Breast epithelium (tissue), 4 donors: ENCODE measurements at regions not wholly inside any gene's neighbourhood (a gene's known extent, or its start where the extent isn't known, plus 50 kb on each side); places are given as distances from the start of the nearest gene placed in this dataset.

Source experiments
- DNase-seq, 2 donors: peaks; one replicate each; pipeline ENCODE4 v3.0.0-alpha.2; 2019; ENCODE audit warnings: low spot score in 2 of 2
- H3K27ac ChIP-seq, 2 donors: fragments of 200-600 bp; sonication (generic) in 1 of 2; one replicate each; pipeline ENCODE4 v1.5.1; 2016 to 2019; ENCODE audit warnings: mild to moderate bottlenecking in 1 of 2
- H3K27me3 ChIP-seq, 2 donors: fragments of 200-600 bp; sonication (generic) in 1 of 2; one replicate each; pipeline versions ENCODE4 v1.5.1 to v1.6.0; 2017 to 2019; ENCODE audit warnings: control low read depth in 1 of 2, mild to moderate bottlenecking in 1 of 2
- H3K36me3 ChIP-seq: fragments of 200-600 bp; one replicate; pipeline ENCODE4 v1.5.1; 2019
- H3K4me1 ChIP-seq, 2 donors: fragments of 200-600 bp; sonication (generic); one replicate each; pipeline ENCODE4 v1.5.1; 2016 to 2019; ENCODE audit warnings: control low read depth in 1 of 2
- H3K4me3 ChIP-seq, 3 donors: fragments of 200-600 bp; sonication (generic); 1 replicate in 2 of 3; 2 replicates in 1 of 3; pipeline ENCODE4 v1.5.1; 2016 to 2019; ENCODE audit warnings: mild to moderate bottlenecking in 3 of 3, moderate library complexity in 2 of 3
- H3K9me3 ChIP-seq, 2 donors: fragments of 200-600 bp; sonication (generic) in 1 of 2; one replicate each; pipeline ENCODE4 v1.5.1; 2016 to 2019; ENCODE audit warnings: control low read depth in 1 of 2
- POLR2A ChIP-seq: fragments of 450-650 bp; IDR thresholded peaks from one replicate; pipeline ENCODE4 v1.6.1; 2016; ENCODE audit warnings: antibody characterized with exemption, mild to moderate bottlenecking, moderate library complexity
- POLR2AphosphoS5 ChIP-seq, 3 donors: sonication (generic); formaldehyde crosslinking; IDR thresholded peaks; one replicate each; pipeline ENCODE4 v1.6.1; 2017; ENCODE audit warnings: antibody characterized with exemption in 3 of 3
- intact Hi-C: fragments of 100-400 bp; cut with DNase I; formaldehyde crosslinking; loops from one replicate; pipeline ENCODE4 v1.15.1; 2023; ENCODE audit warnings: low total_unique reads
- TF ChIP-seq, protein P1 (sequence below), 3 donors: fragments of 450-650 bp; IDR thresholded peaks; one replicate each; pipeline ENCODE4 v1.5.1; 2016 to 2017; ENCODE audit warnings: antibody characterized with exemption in 3 of 3, mild to moderate bottlenecking in 3 of 3, moderate library complexity in 3 of 3

DNA sequence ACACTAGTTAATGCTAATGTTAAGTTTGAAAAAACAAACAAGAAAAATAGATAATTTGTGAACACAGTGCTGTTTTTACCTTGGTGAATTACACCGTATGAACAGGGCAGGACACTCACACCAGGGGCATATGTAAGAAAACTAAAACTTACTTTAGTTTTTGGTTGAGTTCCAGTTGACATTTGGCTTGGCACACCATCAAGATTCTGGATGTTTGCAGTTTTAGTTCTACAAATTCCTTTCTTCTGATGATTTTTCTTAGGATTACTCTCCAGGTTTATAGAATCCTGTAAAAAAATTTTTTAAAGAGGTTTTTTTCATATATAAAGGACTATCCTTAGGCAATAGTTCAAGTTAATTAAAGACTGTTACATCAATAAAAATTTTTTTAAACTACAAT lies 238.5 kb upstream of the STARD13 start:
- no peak for DNase-seq
- Histone ChIP-seq H3K4me3 (no peak overlapping the region), H3K4me1 (peaks cover 0 to 4% of the 10 kb centered on the region in 2 donors), H3K27me3 (no peaks in the 10 kb centered on the region), H3K9me3 (no peaks in the 10 kb centered on the region), H3K27ac (no peak overlapping the region), H3K36me3 (no peaks in the 10 kb centered on the region)
- TF ChIP-seq POLR2A (no peak), POLR2AphosphoS5 (IDR thresholded peaks at IDR 0.05) (no peak)
- TF ChIP-seq, protein P1, sequence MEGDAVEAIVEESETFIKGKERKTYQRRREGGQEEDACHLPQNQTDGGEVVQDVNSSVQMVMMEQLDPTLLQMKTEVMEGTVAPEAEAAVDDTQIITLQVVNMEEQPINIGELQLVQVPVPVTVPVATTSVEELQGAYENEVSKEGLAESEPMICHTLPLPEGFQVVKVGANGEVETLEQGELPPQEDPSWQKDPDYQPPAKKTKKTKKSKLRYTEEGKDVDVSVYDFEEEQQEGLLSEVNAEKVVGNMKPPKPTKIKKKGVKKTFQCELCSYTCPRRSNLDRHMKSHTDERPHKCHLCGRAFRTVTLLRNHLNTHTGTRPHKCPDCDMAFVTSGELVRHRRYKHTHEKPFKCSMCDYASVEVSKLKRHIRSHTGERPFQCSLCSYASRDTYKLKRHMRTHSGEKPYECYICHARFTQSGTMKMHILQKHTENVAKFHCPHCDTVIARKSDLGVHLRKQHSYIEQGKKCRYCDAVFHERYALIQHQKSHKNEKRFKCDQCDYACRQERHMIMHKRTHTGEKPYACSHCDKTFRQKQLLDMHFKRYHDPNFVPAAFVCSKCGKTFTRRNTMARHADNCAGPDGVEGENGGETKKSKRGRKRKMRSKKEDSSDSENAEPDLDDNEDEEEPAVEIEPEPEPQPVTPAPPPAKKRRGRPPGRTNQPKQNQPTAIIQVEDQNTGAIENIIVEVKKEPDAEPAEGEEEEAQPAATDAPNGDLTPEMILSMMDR (IDR thresholded peaks at IDR 0.05): no peak
- intact Hi-C loops: no loop called here

DNA sequence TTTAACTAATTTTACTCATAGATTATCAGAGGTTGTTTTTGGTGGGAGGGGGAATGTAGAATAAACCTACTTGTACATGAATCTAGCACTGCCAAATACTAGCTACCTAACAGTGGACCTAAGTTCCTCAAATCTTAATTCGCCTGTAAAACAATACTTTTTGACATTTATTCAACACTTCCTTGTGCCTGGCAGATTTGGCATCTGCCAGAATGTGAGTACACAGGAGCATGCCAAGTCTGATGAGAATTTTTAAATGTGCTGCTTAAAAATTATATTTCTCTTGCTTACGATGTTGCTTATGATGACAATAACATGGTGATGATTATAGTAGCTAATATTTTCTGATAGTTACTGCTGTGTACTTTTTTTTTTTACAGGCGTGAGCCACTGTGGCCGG lies 240.2 kb upstream of the STARD13 start:
- intact Hi-C loops: no loop called here
- H3K4me3 ChIP-seq: no peak overlapping the region

DNA sequence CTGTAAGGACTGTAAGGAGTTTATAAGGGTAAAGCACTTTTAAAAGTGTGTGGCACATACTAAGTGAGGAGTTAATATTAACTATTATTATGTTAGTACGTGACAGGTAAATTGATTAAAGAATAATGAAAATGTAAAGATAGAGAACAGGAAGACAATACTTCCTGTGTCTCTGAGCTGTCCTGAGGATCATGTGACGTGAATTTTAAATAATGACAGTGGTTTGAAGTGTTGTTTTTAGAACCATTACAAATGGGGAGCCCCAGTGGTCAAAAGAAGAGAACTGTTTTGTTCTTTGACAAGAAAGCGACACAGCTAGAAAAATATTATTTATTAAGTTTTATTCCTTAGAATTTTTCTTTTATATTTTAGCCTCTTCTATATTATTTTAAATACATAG lies 241.2 kb upstream of the STARD13 start:
- TF ChIP-seq POLR2AphosphoS5 (IDR thresholded peaks at IDR 0.05) (no peak), POLR2A (no peak)
- TF ChIP-seq, protein P1 (IDR thresholded peaks at IDR 0.05): no peak
- Histone ChIP-seq H3K4me3 (no peak overlapping the region), H3K27me3 (no peaks in the 10 kb centered on the region), H3K36me3 (no peaks in the 10 kb centered on the region), H3K9me3 (no peaks in the 10 kb centered on the region), H3K27ac (no peak overlapping the region), H3K4me1 (peaks cover 0 to 4% of the 10 kb centered on the region in 2 donors)
- intact Hi-C loops: no loop called here
- no peak for DNase-seq

More for the DNA sequence above, 240.2 kb upstream of the STARD13 start:
- Histone ChIP-seq H3K4me1 (peaks cover 0 to 4% of the 10 kb centered on the region in 2 donors), H3K9me3 (no peaks in the 10 kb centered on the region), H3K36me3 (no peaks in the 10 kb centered on the region), H3K27me3 (no peaks in the 10 kb centered on the region), H3K27ac (no peak overlapping the region)
- no peak for TF ChIP-seq POLR2AphosphoS5 (IDR thresholded peaks at IDR 0.05)
- no peak for TF ChIP-seq POLR2A
- TF ChIP-seq, protein P1 (IDR thresholded peaks at IDR 0.05): no peak
- no peak for DNase-seq

DNA sequence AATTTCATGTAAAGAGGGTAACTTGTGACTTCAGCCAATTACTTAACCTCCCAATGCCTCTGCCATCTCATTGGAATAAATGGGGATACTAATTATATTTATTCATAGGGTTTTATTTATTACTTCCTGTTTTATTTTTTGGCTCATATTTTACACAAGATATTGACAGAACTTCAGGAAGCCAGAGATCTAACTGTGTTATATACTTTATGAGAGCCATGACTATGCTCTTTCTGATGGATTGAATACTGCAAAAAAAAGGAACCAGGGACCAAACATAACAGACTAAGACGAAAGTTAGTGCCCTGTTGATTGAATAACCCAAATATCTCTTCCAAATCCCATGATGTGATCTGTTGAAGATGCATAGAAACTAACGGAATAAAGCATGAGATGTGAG lies 243.3 kb upstream of the STARD13 start:
- intact Hi-C loops: no loop called here
- H3K36me3 ChIP-seq: no peaks in the 10 kb centered on the region
- H3K4me1 ChIP-seq: peaks cover 0 to 4% of the 10 kb centered on the region in 2 donors
- no peak for DNase-seq
- H3K4me3 ChIP-seq: no peak overlapping the region
- H3K9me3 ChIP-seq: no peaks in the 10 kb centered on the region
- no peaks in the 10 kb centered on the region for H3K27me3 ChIP-seq
- H3K27ac ChIP-seq: no peak overlapping the region
- TF ChIP-seq POLR2AphosphoS5 (IDR thresholded peaks at IDR 0.05): no peak
- TF ChIP-seq, protein P1 (IDR thresholded peaks at IDR 0.05): no peak
- TF ChIP-seq POLR2A: no peak

DNA sequence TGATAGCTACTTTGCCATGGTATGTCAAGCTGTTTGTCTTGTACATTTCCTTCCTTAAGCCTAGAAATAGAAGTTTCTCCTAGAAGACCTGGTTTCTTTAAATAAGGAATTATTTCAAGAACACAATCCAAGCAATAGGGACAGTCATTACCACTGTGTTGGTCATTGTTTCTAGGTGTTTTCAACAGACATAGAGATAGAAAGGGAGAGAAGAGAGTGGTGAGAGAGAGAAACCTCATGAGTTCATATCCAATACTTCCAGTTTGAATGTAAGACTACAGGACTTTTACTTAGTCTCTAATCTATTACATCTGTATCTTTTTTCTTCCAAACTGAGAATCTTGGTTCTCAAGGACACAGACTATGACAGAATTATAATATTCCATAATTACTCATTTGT lies 245.9 kb upstream of the STARD13 start:
- Histone ChIP-seq H3K27ac (no peak overlapping the region), H3K9me3 (no peaks in the 10 kb centered on the region), H3K36me3 (no peaks in the 10 kb centered on the region), H3K4me3 (no peak overlapping the region), H3K4me1 (no peaks in the 10 kb centered on the region), H3K27me3 (no peaks in the 10 kb centered on the region)
- intact Hi-C loops: no loop called here
- no peak for TF ChIP-seq POLR2AphosphoS5 (IDR thresholded peaks at IDR 0.05)
- TF ChIP-seq, protein P1 (IDR thresholded peaks at IDR 0.05): no peak
- no peak for TF ChIP-seq POLR2A
- no peak for DNase-seq
